Stimulated activated memory B cell treated with anti-CD40 and anti-IgM and Interleukin-4, amounts not matched to agents 10 μg/mL and 1 μg/mL and 100 μg/mL, for 72 hours (primary cell): ENCODE measurements at regions not wholly inside any gene's neighbourhood (a gene's known extent, or its start where the extent isn't known, plus 50 kb on each side); places are given as distances from the start of the nearest gene placed in this dataset.
"Not testable (repeated sequence)": the region's sequence is repeated elsewhere in the genome, so short reads cannot be mapped to it uniquely, and the experiment has no call there.

Source experiments
- ATAC-seq: fragments of 150-1000 bp; cut with Tn5 transposase; 2 replicates; pipeline ENCODE4 v1.10.0; 2021
- H3K27ac Mint-ChIP-seq: one replicate; pipeline ENCODE4 v1.8.0; 2022; ENCODE audit warnings: mild to moderate bottlenecking, mixed read lengths
- H3K27me3 Mint-ChIP-seq: one replicate; pipeline ENCODE4 v1.8.0; 2022; ENCODE audit warnings: mixed read lengths
- H3K36me3 Mint-ChIP-seq: one replicate; pipeline ENCODE4 v1.8.0; 2022; ENCODE audit warnings: mixed read lengths
- H3K4me1 Mint-ChIP-seq: one replicate; pipeline ENCODE4 v1.8.0; 2022; ENCODE audit warnings: mixed read lengths
- H3K4me3 Mint-ChIP-seq: one replicate; pipeline ENCODE4 v1.8.0; 2022; ENCODE audit warnings: mild to moderate bottlenecking, moderate library complexity, mixed read lengths
- H3K9me3 Mint-ChIP-seq: one replicate; pipeline ENCODE4 v1.8.0; 2022; ENCODE audit warnings: mixed read lengths

GRCh38 chr6:66092306-66092705 lies 385.3 kb upstream of the EYS start:
- H3K4me3 Mint-ChIP-seq, ATAC-seq: not testable (repeated sequence)

GRCh38 chr6:66086532-66086931 lies 379.5 kb upstream of the EYS start:
- Mint-ChIP-seq H3K27me3 (no peaks in the 10 kb centered on the region), H3K27ac (no peak overlapping the region), H3K36me3 (no peaks in the 10 kb centered on the region), H3K4me1 (no peaks in the 10 kb centered on the region), H3K4me3 (no peak overlapping the region), H3K9me3 (peaks cover 34% of the 10 kb centered on the region)
- ATAC-seq, result no peak

More at GRCh38 chr6:66092306-66092705, 385.3 kb upstream of the EYS start:
- peaks cover 21% of the 10 kb centered on the region for H3K9me3 Mint-ChIP-seq
- H3K4me1 Mint-ChIP-seq, H3K27me3 Mint-ChIP-seq, H3K27ac Mint-ChIP-seq, H3K36me3 Mint-ChIP-seq: not testable (repeated sequence)

- Mint-ChIP-seq H3K27me3 (no peaks in the 10 kb centered on the region), H3K4me1 (no peaks in the 10 kb centered on the region), H3K36me3 (no peaks in the 10 kb centered on the region), H3K4me3 (no peak overlapping the region), H3K9me3 (peaks cover 34% of the 10 kb centered on the region), H3K27ac (no peak overlapping the region)
- no peak for ATAC-seq
Measured at GRCh38 chr6:66082914-66083313, 375.9 kb upstream of the EYS start.

DNA sequence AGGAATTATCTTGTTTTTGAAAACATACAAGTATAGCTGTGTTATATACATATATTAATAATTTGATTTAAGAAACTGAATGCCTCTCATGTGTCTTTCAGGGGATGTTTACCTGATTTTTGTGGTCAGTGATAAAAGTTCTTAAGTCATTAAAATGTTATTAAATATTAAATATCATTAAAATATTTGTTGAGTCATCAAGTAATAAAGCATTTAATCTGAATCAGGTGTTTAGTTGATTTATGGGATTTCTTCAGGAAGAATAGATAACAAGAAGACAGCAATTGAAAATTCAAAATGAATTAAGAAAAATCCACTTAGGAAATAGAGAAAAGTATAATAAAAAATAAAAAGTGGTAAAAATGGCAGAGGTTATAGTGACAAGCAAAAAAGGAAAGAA lies 361.9 kb upstream of the EYS start:
- Mint-ChIP-seq H3K9me3 (peaks cover 9% of the 10 kb centered on the region), H3K4me1 (no peaks in the 10 kb centered on the region), H3K36me3 (no peaks in the 10 kb centered on the region), H3K4me3 (no peak overlapping the region), H3K27ac (no peak overlapping the region), H3K27me3 (no peaks in the 10 kb centered on the region)
- ATAC-seq, result no peak

DNA sequence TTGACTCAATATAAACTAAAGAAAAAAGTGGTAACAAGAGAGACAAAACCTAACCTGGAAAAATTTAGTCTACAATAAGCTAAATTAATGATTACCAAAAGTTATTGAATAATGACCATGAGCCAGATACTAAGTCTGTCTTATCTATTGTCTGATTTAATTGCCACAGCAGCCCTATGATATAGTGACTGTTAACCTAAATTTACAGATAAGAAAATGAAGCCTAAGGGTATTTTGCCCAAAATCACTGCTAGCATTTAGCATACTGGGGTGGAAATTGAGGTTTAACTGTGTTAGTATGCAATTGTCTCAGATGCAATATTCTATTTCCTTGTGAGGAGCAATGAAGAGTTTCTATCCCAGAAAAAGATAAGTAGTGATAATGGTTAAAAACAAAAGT lies 361.0 kb upstream of the EYS start:
- Mint-ChIP-seq H3K27ac (no peak overlapping the region), H3K4me3 (no peak overlapping the region), H3K36me3 (no peaks in the 10 kb centered on the region), H3K4me1 (no peaks in the 10 kb centered on the region), H3K27me3 (no peaks in the 10 kb centered on the region), H3K9me3 (peaks cover 9% of the 10 kb centered on the region)
- no peak for ATAC-seq

DNA sequence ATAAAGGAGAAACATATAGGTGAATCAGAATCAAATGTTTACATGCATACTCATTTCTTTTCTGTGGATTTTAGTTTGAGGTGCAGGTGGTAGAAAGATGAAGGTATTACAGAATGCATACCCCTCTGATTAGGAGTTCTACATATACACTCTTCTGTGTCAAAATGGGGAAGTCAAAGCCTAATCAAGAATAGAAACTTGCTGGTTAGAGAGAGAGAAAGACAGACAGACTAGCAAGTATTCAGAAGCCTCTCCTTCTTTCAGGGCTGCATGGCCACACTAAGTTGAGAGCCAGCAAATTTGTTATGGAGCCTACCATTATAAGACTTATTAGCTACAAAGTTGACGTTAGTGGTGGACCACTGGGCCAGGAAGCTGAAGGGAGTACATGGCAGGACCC lies 358.3 kb upstream of the EYS start:
- Mint-ChIP-seq H3K9me3 (peaks cover 10% of the 10 kb centered on the region), H3K27ac (no peak overlapping the region), H3K4me3 (no peak overlapping the region), H3K36me3 (no peaks in the 10 kb centered on the region), H3K4me1 (no peaks in the 10 kb centered on the region), H3K27me3 (no peaks in the 10 kb centered on the region)
- no peak for ATAC-seq

DNA sequence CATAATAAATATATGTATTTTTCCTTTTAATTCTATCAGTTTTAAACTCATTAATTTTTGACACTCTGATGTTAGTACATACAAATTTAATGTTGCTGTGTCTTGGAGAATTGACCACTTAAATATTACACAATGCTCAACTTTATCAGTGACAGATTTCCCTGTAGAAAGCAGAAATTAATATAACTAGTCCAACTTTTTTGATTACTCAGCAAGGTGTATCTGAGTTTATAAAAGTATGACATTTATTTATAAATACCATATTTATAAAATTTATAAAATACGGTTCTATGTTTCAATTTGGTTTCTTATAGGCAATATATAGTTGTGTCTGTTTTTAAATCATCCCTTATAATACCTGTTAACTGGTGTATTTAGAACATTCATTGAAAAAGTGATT lies 350.0 kb upstream of the EYS start:
- Mint-ChIP-seq H3K27ac (no peak overlapping the region), H3K36me3 (no peaks in the 10 kb centered on the region), H3K4me1 (no peaks in the 10 kb centered on the region), H3K27me3 (no peaks in the 10 kb centered on the region), H3K9me3 (peaks cover 7% of the 10 kb centered on the region), H3K4me3 (no peak overlapping the region)
- ATAC-seq, result no peak

- no peak overlapping the region for H3K27ac Mint-ChIP-seq
- no peak for ATAC-seq
- H3K4me1 Mint-ChIP-seq, result no peaks in the 10 kb centered on the region
- H3K36me3 Mint-ChIP-seq, result no peaks in the 10 kb centered on the region
- no peak overlapping the region for H3K4me3 Mint-ChIP-seq
- H3K27me3 Mint-ChIP-seq, result no peaks in the 10 kb centered on the region
- peaks cover 7% of the 10 kb centered on the region for H3K9me3 Mint-ChIP-seq
Measured at GRCh38 chr6:66054967-66055366, 347.9 kb upstream of the EYS start.

DNA sequence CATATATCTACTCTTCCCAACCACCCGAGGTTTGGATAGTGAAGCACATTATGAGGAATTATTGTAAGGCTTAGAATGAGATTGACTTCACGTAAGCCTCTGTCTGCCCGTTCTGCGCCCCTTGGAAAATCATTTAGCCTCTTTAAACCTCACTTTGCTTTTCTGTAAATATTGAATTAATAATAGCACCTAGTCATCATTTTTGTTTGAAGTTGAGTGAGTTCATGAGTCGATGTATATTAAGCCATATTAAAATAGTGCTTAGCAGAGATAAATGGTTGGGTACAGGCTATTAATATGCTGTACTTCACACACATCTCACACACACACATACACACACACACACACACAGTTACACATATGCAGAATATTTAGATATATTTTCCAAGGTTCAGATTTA lies 344.8 kb upstream of the EYS start:
- Mint-ChIP-seq H3K27ac (no peak overlapping the region), H3K36me3 (no peaks in the 10 kb centered on the region), H3K4me3 (no peak overlapping the region), H3K27me3 (no peaks in the 10 kb centered on the region), H3K9me3 (peaks cover 7% of the 10 kb centered on the region), H3K4me1 (no peaks in the 10 kb centered on the region)
- no peak for ATAC-seq

DNA sequence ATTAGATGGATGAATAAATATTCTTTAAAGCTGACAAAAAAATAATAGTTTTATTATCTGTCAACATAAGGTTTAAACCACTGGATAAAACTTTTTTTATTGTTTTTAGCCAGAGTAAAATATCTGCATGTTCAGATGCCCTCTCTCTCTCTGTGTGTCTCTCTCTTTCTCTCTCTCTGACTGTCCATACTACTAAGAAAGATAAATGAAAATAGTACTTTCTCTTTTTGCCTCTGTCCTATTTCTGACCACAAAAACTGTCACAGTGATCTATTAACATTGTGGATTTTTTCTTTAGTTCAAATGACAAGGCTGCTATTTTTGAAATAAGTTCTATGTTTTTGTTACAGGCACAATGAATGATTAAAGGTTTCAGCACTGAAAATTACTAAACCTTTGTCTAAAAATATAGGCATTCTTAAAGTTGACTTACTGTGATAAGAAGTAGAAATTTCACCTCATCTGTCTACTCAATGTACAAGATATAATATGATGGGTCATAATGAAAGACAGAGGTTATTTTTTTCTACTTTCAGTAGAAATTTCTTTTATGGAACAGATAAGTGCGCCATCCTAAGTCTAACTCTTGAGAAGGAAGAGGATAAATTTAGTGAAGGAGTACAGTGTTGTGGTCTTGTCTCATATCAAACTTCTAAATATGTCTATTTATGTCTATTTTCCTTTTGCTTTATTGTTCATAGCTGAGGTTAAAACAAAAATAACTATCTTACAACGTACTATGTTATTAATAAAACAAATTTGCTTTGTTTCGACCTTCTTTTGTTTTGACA lies 341.9 kb upstream of the EYS start:
- Mint-ChIP-seq H3K27ac (no peak overlapping the region), H3K9me3 (peaks cover 7% of the 10 kb centered on the region), H3K4me1 (no peaks in the 10 kb centered on the region), H3K4me3 (no peak overlapping the region), H3K27me3 (no peaks in the 10 kb centered on the region), H3K36me3 (no peaks in the 10 kb centered on the region)
- ATAC-seq, result no peak

- no peaks in the 10 kb centered on the region for H3K36me3 Mint-ChIP-seq
- H3K4me1 Mint-ChIP-seq, result no peaks in the 10 kb centered on the region
- ATAC-seq, result no peak
- no peaks in the 10 kb centered on the region for H3K27me3 Mint-ChIP-seq
- H3K4me3 Mint-ChIP-seq, result no peak overlapping the region
- peaks cover 2% of the 10 kb centered on the region for H3K9me3 Mint-ChIP-seq
- no peak overlapping the region for H3K27ac Mint-ChIP-seq
Measured at GRCh38 chr6:66032626-66033025, 325.6 kb upstream of the EYS start.

GRCh38 chr6:66029391-66029790 lies 322.4 kb upstream of the EYS start:
- H3K27ac Mint-ChIP-seq, result no peak overlapping the region
- H3K36me3 Mint-ChIP-seq, result no peaks in the 10 kb centered on the region
- H3K4me1 Mint-ChIP-seq, result no peaks in the 10 kb centered on the region
- H3K4me3 Mint-ChIP-seq, result no peak overlapping the region
- ATAC-seq, result no peak
- H3K27me3 Mint-ChIP-seq, result no peaks in the 10 kb centered on the region
- H3K9me3 Mint-ChIP-seq, result peaks cover 2% of the 10 kb centered on the region

GRCh38 chr6:65999288-65999791 lies 292.3 kb upstream of the EYS start:
- Mint-ChIP-seq H3K9me3 (peaks cover 6% of the 10 kb centered on the region), H3K4me3 (no peak overlapping the region), H3K4me1 (no peaks in the 10 kb centered on the region), H3K36me3 (no peaks in the 10 kb centered on the region), H3K27ac (no peak overlapping the region), H3K27me3 (no peaks in the 10 kb centered on the region)
- no peak for ATAC-seq

DNA sequence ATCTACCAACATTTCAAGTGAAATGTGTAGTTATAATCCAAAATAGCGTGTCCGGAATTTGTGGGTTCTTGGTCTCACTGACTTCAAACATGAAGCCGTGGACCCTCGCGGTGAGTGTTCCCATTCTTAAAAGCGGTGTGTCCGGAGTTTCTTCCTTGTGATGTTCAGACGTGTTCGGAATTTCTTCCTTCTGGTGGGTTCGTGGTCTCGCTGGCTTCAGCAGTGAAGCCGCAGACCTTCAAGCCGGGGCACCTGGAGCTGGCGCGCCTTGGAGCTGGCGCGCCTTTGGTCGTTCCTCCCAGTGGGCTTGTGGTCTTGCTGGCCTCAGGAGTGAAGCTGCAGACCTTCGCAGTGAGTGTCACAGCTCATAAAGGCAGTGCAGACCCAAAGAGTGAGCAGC lies 291.5 kb upstream of the EYS start:
- H3K27ac Mint-ChIP-seq, result no peak overlapping the region
- ATAC-seq, result no peak
- no peak overlapping the region for H3K4me3 Mint-ChIP-seq
- H3K36me3 Mint-ChIP-seq, result no peaks in the 10 kb centered on the region
- peaks cover 7% of the 10 kb centered on the region for H3K9me3 Mint-ChIP-seq
- H3K4me1 Mint-ChIP-seq, result no peaks in the 10 kb centered on the region
- no peaks in the 10 kb centered on the region for H3K27me3 Mint-ChIP-seq

DNA sequence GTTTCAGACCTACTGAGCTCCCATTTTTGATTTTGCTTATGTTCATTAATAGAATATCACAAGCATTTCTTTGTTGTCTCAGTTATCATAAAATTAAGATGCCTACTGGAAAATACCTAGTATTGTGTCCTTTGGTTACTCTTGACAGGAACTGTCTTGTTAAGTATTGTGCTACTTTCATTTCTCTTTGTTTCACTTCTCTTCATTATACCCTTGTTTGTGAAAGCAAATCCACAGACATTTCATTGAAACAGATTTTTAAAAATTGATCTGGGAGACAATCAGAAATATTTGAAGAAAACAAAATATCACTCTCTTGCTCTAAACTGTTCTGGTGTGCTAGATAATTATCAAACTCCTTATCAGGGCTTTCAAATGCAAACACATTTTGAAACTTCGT lies 290.5 kb upstream of the EYS start:
- ATAC-seq, result no peak
- Mint-ChIP-seq H3K36me3 (no peaks in the 10 kb centered on the region), H3K9me3 (peaks cover 9% of the 10 kb centered on the region), H3K4me3 (no peak overlapping the region), H3K27ac (no peak overlapping the region), H3K27me3 (no peaks in the 10 kb centered on the region), H3K4me1 (no peaks in the 10 kb centered on the region)

GRCh38 chr6:65996096-65996495 lies 289.1 kb upstream of the EYS start:
- H3K27ac Mint-ChIP-seq, result no peak overlapping the region
- no peaks in the 10 kb centered on the region for H3K4me1 Mint-ChIP-seq
- no peak overlapping the region for H3K4me3 Mint-ChIP-seq
- no peak for ATAC-seq
- H3K27me3 Mint-ChIP-seq, result no peaks in the 10 kb centered on the region
- H3K36me3 Mint-ChIP-seq, result no peaks in the 10 kb centered on the region
- H3K9me3 Mint-ChIP-seq, result peaks cover 9% of the 10 kb centered on the region
